GM19025 (cell line): ENCODE measurements at regions not wholly inside any gene's neighbourhood (a gene's known extent, or its start where the extent isn't known, plus 50 kb on each side); places are given as distances from the start of the nearest gene placed in this dataset.

ENCODE experiments used
- ATAC-seq: cut with Tn5 transposase; IDR thresholded peaks from one replicate; pipeline ENCODE4 v1.9.1; 2021; ENCODE audit warnings: mild to moderate bottlenecking, low read depth, moderate library complexity; ENCODE audit not compliant: unreplicated experiment

GRCh38 chr11:113531083-113531482, 55.9 kb upstream of the DRD2 start:
- no peak for ATAC-seq

GRCh38 chr11:113529606-113530005, 54.4 kb upstream of the DRD2 start:
- no peak for ATAC-seq

DNA sequence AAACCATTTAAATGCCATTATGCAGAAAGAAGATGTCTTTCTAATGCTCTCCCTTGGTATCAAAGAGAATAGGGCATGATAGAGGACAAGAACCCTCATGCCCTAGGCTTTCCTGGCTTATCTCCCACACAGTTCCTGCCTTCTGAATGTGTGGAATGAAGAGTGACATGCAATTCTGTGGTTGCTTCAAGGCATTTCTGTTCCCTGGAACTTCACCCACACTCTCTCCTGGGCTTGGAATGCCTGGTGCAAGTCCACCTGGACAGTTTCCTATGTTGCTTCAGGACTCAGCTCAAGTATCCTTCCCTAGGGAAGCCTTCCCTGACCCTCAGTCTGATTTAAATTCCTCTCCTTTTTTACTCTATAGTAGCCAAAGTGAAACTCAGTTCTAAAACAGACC, 53.8 kb upstream of the DRD2 start:
- no peak for ATAC-seq

GRCh38 chr11:113526521-113526920, 51.3 kb upstream of the DRD2 start:
- no peak for ATAC-seq
